ENCODE measurements at regions not wholly inside any gene's neighbourhood (a gene's known extent, or its start where the extent isn't known, plus 50 kb on each side); places are given as distances from the start of the nearest gene placed in this dataset.

GRCh38 chr6:19424853-19425252, 412.3 kb upstream of the ID4 start:
- DNase-seq, result no peak

GRCh38 chr6:19427548-19427947, 409.6 kb upstream of the ID4 start:
- DNase-seq, result no peak

GRCh38 chr6:19432966-19433498, 404.1 kb upstream of the ID4 start:
- peak; percentile 53 for DNase-seq

GRCh38 chr6:19434065-19434464, 403.1 kb upstream of the ID4 start:
- DNase-seq, result peak; percentile 5

GRCh38 chr6:19435755-19436154, 401.4 kb upstream of the ID4 start:
- DNase-seq, result no peak

- no peak for DNase-seq
Observed at GRCh38 chr6:19438566-19439353, 398.4 kb upstream of the ID4 start.

- DNase-seq, result peak; percentile 46
Observed at GRCh38 chr6:19440531-19440930, 396.6 kb upstream of the ID4 start.

GRCh38 chr6:19443411-19443810, 393.8 kb upstream of the ID4 start:
- DNase-seq, result no peak

GRCh38 chr6:19444041-19444440, 393.1 kb upstream of the ID4 start:
- no peak for DNase-seq

- no peak for DNase-seq
Observed at GRCh38 chr6:19444481-19444880, 392.7 kb upstream of the ID4 start.

GRCh38 chr6:19446570-19446969, 390.6 kb upstream of the ID4 start:
- DNase-seq, result no peak

GRCh38 chr6:19450651-19451050, 386.5 kb upstream of the ID4 start:
- DNase-seq, result no peak

- no peak for DNase-seq
Observed at GRCh38 chr6:19452495-19452894, 384.7 kb upstream of the ID4 start.

- DNase-seq, result no peak
Observed at GRCh38 chr6:19454001-19454720, 383.0 kb upstream of the ID4 start.

- DNase-seq, result no peak
Observed at GRCh38 chr6:19454721-19455392, 382.3 kb upstream of the ID4 start.

- no peak for DNase-seq
Observed at GRCh38 chr6:19463250-19463649, 373.9 kb upstream of the ID4 start.

GRCh38 chr6:19463925-19464324, 373.2 kb upstream of the ID4 start:
- no peak for DNase-seq

GRCh38 chr6:19465256-19465655, 371.9 kb upstream of the ID4 start:
- DNase-seq, result peak; percentile 17

GRCh38 chr6:19465760-19466159, 371.4 kb upstream of the ID4 start:
- DNase-seq, result no peak

GRCh38 chr6:19470333-19470732, 366.8 kb upstream of the ID4 start:
- DNase-seq, result no peak

- DNase-seq, result no peak
Observed at GRCh38 chr6:19472153-19472552, 365.0 kb upstream of the ID4 start.

GRCh38 chr6:19472850-19473249, 364.3 kb upstream of the ID4 start:
- no peak for DNase-seq

GRCh38 chr6:19477563-19477962, 359.6 kb upstream of the ID4 start:
- no peak for DNase-seq

- DNase-seq, result no peak
Observed at GRCh38 chr6:19478273-19478672, 358.9 kb upstream of the ID4 start.
